Adrenal gland (tissue), 5 donors: ENCODE measurements at regions not wholly inside any gene's neighbourhood (a gene's known extent, or its start where the extent isn't known, plus 50 kb on each side); places are given as distances from the start of the nearest gene placed in this dataset.

Experiments
- POLR2A ChIP-seq, 2 donors: fragments of 450-650 bp; IDR thresholded peaks; one replicate each; pipeline ENCODE4 v1.6.1; 2017; ENCODE audit warnings: antibody characterized with exemption in 2 of 2, mild to moderate bottlenecking in 2 of 2, moderate library complexity in 1 of 2
- TF ChIP-seq, protein P1 (sequence below), 6 experiments: fragments of 450-650 bp in 4 of 6; fragments of 200-600 bp in 2 of 6; sonication (generic) in 1 of 6; IDR thresholded peaks; 1 replicate in 5 of 6; 2 replicates in 1 of 6; pipeline versions ENCODE4 v1.5.1 to v1.8.0; 2016 to 2021; ENCODE audit warnings: antibody characterized with exemption in 6 of 6, mild to moderate bottlenecking in 2 of 6, moderate library complexity in 1 of 6
- donor health status: DM: no; HTN: no; CAD: no.

DNA sequence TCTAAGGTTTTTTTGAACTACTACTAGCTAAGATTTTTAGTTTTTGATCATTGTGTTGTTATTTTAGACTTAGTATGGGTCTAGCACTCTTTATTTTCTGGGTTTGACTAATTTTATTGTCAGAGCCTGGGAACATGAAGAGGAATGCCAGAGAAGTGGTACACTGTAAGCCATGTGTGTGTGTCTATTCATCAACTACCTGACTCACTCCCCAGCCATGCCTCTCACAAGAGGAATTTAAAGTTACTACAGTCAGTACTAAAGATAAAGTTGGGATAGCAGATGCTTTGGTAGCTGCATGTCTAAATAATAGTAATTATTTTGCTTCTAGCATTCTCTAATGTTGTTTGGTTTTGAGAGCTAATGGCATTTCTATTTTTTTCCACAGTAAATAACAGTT lies 264.8 kb downstream of the CSNK1G3 start:
- TF ChIP-seq, protein P1, sequence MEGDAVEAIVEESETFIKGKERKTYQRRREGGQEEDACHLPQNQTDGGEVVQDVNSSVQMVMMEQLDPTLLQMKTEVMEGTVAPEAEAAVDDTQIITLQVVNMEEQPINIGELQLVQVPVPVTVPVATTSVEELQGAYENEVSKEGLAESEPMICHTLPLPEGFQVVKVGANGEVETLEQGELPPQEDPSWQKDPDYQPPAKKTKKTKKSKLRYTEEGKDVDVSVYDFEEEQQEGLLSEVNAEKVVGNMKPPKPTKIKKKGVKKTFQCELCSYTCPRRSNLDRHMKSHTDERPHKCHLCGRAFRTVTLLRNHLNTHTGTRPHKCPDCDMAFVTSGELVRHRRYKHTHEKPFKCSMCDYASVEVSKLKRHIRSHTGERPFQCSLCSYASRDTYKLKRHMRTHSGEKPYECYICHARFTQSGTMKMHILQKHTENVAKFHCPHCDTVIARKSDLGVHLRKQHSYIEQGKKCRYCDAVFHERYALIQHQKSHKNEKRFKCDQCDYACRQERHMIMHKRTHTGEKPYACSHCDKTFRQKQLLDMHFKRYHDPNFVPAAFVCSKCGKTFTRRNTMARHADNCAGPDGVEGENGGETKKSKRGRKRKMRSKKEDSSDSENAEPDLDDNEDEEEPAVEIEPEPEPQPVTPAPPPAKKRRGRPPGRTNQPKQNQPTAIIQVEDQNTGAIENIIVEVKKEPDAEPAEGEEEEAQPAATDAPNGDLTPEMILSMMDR (IDR thresholded peaks at IDR 0.05): no peak
- no peak for TF ChIP-seq POLR2A (IDR thresholded peaks at IDR 0.05)
